Glutamatergic neuron (in vitro differentiated cells): ENCODE measurements at regions not wholly inside any gene's neighbourhood (a gene's known extent, or its start where the extent isn't known, plus 50 kb on each side); places are given as distances from the start of the nearest gene placed in this dataset.

Experiments used
- DNase-seq: peaks from one replicate; pipeline ENCODE4 v3.0.0; 2022
- H3K27ac Mint-ChIP-seq: one replicate; pipeline ENCODE4 v1.8.0; 2020; ENCODE audit warnings: mild to moderate bottlenecking, mixed read lengths, inconsistent platforms; ENCODE audit not compliant: unreplicated experiment
- H3K27me3 Mint-ChIP-seq: one replicate; pipeline ENCODE4 v1.8.0; 2020; ENCODE audit warnings: mild to moderate bottlenecking, moderate library complexity, mixed read lengths, inconsistent platforms; ENCODE audit not compliant: unreplicated experiment
- H3K36me3 Mint-ChIP-seq: one replicate; pipeline ENCODE4 v1.8.0; 2020; ENCODE audit warnings: mild to moderate bottlenecking, mixed read lengths, inconsistent platforms; ENCODE audit not compliant: unreplicated experiment
- H3K4me1 Mint-ChIP-seq: one replicate; pipeline ENCODE4 v1.8.0; 2020; ENCODE audit warnings: mild to moderate bottlenecking, low read depth, mixed read lengths, inconsistent platforms; ENCODE audit not compliant: unreplicated experiment
- H3K4me3 Mint-ChIP-seq: one replicate; pipeline ENCODE4 v1.8.0; 2020; ENCODE audit warnings: mild to moderate bottlenecking, mixed read lengths, inconsistent platforms; ENCODE audit not compliant: unreplicated experiment
- H3K9me3 Mint-ChIP-seq: one replicate; pipeline ENCODE4 v1.8.0; 2020; ENCODE audit warnings: mild to moderate bottlenecking, moderate library complexity, mixed read lengths, inconsistent platforms; ENCODE audit not compliant: unreplicated experiment
- CTCF ChIP-seq: fragments of 200-600 bp; sonication (generic); IDR thresholded peaks from one replicate; pipeline ENCODE4 v1.5.0; 2021; ENCODE audit not compliant: partially characterized antibody, unreplicated experiment

GRCh38 chr3:182305881-182306665 lies 487.2 kb upstream of the ATP11B start:
- H3K27me3 Mint-ChIP-seq, result peaks cover 2% of the 10 kb centered on the region
- peaks cover 2% of the 10 kb centered on the region for H3K4me1 Mint-ChIP-seq
- H3K36me3 Mint-ChIP-seq, result no peaks in the 10 kb centered on the region
- no peak for DNase-seq
- no peak for TF ChIP-seq CTCF
- H3K27ac Mint-ChIP-seq, result no peak overlapping the region
- H3K4me3 Mint-ChIP-seq, result no peak overlapping the region
- H3K9me3 Mint-ChIP-seq, result peaks cover 1% of the 10 kb centered on the region

GRCh38 chr3:182308328-182308727 lies 485.0 kb upstream of the ATP11B start:
- TF ChIP-seq CTCF, result no peak
- no peak for DNase-seq
- Mint-ChIP-seq H3K27me3 (peaks cover 5% of the 10 kb centered on the region), H3K27ac (no peak overlapping the region), H3K9me3 (peaks cover 3% of the 10 kb centered on the region), H3K4me1 (peaks cover 2% of the 10 kb centered on the region), H3K4me3 (no peak overlapping the region), H3K36me3 (peaks cover 8% of the 10 kb centered on the region)

- Mint-ChIP-seq H3K4me1 (peaks cover 2% of the 10 kb centered on the region), H3K27ac (no peak overlapping the region), H3K27me3 (peaks cover 3% of the 10 kb centered on the region), H3K4me3 (no peak overlapping the region), H3K36me3 (peaks cover 9% of the 10 kb centered on the region), H3K9me3 (peaks cover 3% of the 10 kb centered on the region)
- no peak for TF ChIP-seq CTCF
- no peak for DNase-seq
These were observed 484.2 kb upstream of the ATP11B start for GRCh38 chr3:182309120-182309519.

GRCh38 chr3:182315313-182315712 lies 478.0 kb upstream of the ATP11B start:
- Mint-ChIP-seq H3K4me3 (no peak overlapping the region), H3K27ac (no peak overlapping the region), H3K9me3 (peaks cover 14% of the 10 kb centered on the region), H3K36me3 (peaks cover 31% of the 10 kb centered on the region), H3K4me1 (no peaks in the 10 kb centered on the region), H3K27me3 (peaks cover 7% of the 10 kb centered on the region)
- DNase-seq, result no peak
- TF ChIP-seq CTCF, result no peak

GRCh38 chr3:182323126-182323700 lies 470.1 kb upstream of the ATP11B start:
- peaks cover 7% of the 10 kb centered on the region for H3K9me3 Mint-ChIP-seq
- no peak for DNase-seq
- H3K4me1 Mint-ChIP-seq, result no peaks in the 10 kb centered on the region
- peaks cover 4% of the 10 kb centered on the region for H3K27me3 Mint-ChIP-seq
- peaks cover 21% of the 10 kb centered on the region for H3K36me3 Mint-ChIP-seq
- H3K4me3 Mint-ChIP-seq, result no peak overlapping the region
- TF ChIP-seq CTCF, result no peak
- H3K27ac Mint-ChIP-seq, result no peak overlapping the region
